HG03354 (cell line): ENCODE measurements at regions not wholly inside any gene's neighbourhood (a gene's known extent, or its start where the extent isn't known, plus 50 kb on each side); places are given as distances from the start of the nearest gene placed in this dataset.

ENCODE experiments used
- ATAC-seq: cut with Tn5 transposase; IDR thresholded peaks from one replicate; pipeline ENCODE4 v1.9.1; 2021; ENCODE audit warnings: mild to moderate bottlenecking; ENCODE audit not compliant: unreplicated experiment, poor library complexity, severe bottlenecking

GRCh38 chrX:4451591-4451990, 738.1 kb upstream of the PRKX start:
- no peak for ATAC-seq

DNA sequence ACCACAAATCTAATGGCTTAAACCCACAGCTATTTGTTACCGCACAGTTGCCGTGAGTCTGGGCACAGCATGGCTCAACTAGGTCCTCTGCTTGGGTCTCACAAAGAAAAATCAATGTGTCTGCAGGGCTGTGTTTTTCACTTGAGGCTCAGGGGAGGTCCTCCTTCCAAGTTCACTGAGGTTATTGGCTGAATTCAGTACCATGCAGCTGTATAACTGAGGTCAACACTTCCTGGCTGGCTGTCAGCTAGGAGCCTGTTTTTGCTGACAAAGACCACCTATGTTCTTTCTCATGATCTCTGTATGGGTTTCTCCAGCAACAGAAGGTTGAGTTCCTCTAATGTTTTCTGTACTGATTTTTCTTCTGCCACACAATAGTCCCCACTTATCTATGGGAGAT, 736.7 kb upstream of the PRKX start:
- no peak for ATAC-seq

- no peak for ATAC-seq
Observed at GRCh38 chrX:4435905-4436304, 722.5 kb upstream of the PRKX start.

DNA sequence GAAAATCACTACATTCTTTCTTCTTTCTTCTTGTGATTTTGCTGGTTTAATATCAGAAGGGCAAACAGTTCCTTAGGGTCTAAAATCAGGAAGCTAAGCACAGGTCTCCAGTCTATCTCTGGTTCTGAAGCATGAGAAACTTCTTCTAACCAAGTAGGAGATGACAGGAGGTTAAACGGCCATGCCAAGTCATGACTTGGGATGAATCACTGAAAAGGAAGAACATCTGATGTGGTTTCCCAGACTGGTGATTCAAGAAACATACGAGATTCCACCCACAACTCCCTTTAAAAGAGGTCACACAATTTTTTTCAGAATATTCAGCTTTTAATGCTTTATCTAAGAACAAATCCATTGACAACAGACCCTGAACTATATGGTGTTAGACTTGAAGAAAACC, 684.0 kb upstream of the PRKX start:
- ATAC-seq, result no peak

DNA sequence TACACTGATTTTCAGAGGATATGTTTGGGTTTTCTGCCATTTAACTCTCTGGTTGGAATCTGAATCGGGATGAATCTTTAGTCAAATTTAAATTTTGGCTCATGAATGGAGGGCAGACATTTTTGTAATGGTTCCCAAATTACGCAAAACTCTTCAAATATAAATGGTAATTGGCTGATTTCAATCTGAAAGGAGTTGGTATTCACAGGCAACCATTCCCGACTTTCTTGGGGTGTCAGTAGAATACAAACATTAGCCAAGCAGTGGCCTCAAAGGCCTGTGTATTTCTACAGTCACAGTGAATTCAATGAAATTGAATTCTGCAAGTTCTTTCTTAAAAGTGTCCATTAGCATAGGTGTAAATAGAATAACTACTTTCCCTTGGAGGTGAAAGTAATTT, 668.8 kb upstream of the PRKX start:
- no peak for ATAC-seq

- no peak for ATAC-seq
Observed at GRCh38 chrX:4380710-4381109, 667.3 kb upstream of the PRKX start.

DNA sequence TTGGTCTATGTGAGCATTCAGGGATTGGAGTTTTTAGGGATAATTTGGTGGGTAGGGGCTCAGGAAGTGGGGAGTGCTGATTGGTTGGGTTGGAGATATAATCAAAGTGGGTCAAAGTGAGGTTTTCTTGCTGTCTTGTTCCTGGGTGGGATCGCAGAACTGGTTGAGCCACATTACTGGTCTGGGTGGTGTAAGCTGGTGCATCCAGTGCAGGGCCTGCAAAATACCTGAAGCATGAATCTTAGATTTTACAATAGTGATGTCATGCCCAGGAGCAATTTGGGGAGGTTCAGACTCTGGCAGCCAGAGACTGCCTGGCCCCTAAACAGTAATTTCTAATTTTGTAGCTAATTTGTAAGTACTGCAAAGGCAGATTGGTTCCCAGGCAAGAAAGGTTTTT, 665.6 kb upstream of the PRKX start:
- ATAC-seq, result no peak

- no peak for ATAC-seq
Observed at GRCh38 chrX:4373791-4374190, 660.3 kb upstream of the PRKX start.

DNA sequence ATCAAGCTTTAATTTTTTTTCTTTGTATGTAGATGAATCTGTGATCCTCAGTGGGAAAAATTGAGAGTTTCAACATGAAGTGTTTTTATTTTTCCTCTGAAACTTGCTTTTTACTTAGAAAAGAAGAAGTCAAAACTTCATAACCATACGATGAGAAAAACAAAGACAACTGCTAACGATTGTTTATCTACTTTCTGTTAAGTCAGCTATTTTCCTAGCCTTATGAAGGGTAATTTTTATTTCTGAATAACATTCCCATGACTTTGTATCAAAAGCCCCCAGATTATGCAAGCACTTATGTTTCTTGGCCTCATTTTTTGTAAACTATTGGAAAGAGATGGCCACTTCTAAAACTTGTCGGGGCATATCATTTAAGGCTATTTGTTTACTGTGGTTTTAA, 645.1 kb upstream of the PRKX start:
- ATAC-seq, result no peak

DNA sequence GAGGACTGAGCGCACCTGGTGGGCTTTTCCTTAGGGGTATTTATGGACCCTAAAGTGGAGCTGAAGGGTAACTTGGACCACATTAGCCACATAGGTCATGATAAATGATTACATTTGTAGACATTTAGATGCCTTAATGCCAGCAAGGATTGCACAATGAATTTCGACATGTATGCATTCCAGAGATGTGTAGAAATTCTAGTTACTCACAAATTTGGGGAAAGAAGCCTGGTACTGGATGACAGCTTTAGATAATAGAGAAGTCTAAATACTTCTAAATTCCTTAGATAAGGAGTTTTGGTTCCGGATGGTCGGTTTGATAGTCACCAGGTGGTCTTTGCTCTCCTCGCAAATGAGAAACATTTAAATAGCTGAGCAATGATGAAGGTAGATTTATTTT, 609.5 kb upstream of the PRKX start:
- ATAC-seq, result no peak

GRCh38 chrX:4320436-4320947, 607.0 kb upstream of the PRKX start:
- ATAC-seq, result no peak

DNA sequence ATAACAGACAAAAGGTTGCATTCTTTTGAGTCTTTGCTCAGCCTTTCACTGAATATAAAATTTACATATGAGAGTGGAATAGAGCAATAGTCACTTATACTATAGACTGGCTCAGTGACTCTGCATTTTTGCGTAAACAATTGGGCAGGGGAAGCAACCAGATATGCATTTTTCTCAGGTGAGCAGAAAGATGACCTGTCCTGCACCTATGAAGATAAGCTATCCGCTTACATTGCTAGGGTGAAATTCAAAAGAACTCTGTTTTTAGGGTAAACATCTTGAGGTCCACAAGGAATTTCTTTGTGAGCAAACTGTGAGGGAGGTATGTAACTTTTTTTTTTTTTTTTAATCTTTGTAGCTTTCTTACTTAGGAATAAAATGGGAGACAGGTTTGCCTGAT, 602.4 kb upstream of the PRKX start:
- no peak for ATAC-seq

DNA sequence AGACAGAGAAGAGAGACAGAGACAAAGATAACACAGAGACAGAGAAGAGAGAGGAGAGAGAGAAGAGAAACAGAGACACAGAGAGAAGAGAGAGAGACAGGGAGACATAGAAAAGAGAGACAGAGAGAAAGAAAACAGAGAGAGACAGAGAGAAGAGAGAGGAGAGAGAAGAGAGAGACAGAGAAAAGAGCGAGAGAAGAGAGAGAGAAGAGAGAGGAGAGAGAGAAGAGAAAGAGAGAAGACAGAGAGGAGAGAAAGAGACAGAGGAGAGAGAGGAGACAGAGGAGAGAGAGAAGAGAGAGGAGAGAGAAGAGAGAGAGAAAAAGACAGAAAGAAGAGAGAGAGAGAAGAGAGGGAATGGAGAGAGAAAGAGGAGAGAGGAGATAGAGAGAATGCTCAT, 601.1 kb upstream of the PRKX start:
- no peak for ATAC-seq

DNA sequence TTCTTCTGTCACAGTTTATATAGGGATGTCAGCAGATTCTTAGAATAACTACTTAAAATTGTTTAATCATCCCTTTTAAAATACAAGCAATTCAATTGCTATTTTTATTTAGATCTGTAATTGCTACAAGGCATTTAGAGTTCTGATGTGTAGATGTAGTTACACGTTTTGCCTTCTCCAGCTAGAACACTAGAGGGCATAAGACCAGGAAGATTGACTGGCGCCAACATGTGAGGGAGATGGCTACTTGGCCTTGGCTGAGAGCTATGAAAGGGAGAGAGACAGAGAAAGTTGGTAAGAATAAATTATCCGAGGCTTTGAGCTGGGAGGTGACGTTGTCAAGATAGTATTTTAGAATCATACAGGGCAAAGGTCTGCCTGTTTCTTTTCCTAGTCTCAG, 563.7 kb upstream of the PRKX start:
- ATAC-seq, result no peak

DNA sequence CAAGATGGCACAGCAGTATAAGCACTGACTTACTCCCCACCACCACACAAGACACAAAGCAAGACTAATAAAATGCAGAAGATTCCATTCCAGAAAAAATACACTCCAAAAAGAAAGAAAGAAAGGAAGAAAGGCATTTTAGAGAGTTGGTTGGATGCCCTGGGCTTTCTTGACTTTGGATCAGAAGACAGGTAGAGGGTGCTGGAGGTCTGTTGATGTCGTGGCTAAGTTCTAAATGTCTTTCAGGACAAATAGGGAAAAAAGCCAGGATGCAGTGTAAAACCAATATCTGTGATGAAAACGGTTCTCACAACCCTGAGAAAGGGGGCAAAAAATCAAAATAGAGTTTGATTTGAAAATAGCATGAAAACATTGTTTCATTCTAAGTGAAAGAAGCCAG, 555.2 kb upstream of the PRKX start:
- no peak for ATAC-seq

- ATAC-seq, result no peak
Observed at GRCh38 chrX:4265036-4265435, 551.6 kb upstream of the PRKX start.

GRCh38 chrX:4263030-4263803, 549.8 kb upstream of the PRKX start:
- ATAC-seq, result no peak

DNA sequence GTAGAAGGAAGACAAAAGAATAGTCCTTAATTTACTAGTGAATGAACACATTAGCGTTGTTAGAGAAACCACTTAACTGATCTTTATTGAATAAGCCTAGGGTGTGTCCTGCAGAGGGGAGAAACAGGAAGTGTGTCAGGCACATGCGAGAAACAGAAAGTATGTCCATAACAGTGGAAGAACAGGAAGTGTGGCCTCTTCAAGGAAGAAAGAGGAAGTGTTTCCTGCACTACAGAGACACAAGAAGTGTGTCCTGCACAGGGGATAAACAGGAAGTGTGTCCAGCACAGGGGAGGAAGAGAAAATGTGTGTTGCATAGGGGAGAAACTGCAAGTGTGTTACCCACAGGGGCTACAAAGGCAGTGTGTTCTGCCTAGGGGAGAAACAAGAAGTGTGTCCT, 539.6 kb upstream of the PRKX start:
- ATAC-seq, result no peak

DNA sequence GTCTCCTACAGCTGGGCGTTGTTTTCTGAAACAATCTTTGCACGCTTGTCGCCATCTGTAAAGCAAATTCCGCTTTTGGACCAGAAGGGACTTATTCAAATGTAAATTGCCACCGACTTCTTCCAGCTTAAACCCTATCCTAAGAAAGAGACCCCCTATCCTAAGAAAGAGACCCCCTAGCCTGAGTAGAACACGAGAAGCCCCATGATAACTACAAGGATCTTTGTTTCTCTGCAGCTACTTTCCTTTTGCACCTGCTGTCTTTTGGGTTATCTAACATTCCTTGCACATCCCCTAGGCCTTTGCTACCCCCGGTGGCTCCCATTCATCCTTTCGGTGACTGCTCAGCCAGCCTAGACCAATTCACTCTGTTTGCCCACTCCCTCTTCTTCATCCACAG, 536.0 kb upstream of the PRKX start:
- no peak for ATAC-seq

GRCh38 chrX:4243759-4244158, 530.3 kb upstream of the PRKX start:
- no peak for ATAC-seq

DNA sequence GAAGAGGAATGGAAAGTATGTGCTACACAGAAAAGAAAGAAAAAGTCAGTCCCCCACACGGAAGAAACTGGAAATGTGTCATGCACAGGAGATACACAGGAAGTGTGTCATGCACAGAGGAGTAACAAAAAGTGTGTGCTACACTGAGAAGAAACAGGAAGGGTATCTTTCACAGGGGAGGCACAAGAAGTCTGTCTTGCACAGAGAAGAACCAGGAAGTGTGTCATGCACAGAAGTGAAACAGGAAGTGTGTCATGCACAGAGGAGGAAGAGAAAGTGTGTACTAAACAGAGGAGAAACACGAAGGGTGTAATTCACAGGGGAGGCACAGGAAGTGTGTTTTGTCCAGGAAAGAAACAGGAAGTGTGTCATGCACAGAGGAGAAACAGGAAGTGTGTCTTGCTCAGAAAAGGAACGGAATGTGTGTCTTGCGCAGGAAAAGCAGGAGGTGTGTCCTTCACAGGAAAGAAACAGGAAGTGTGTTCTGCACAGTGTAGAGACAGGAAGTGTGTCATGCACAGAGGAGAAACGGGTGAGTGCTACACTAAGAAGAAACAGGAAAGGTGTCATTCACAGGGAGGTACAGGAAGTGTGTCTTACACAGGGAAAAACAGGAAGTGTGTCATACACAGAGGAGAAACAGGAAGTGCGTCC, 527.2 kb upstream of the PRKX start:
- ATAC-seq, result peak; percentile 58
